Stimulated activated CD8-positive, alpha-beta memory T cell treated with anti-CD3 and anti-CD28 coated beads, Interleukin-7, amount 100 ng/mL, for 48 hours (primary cell): ENCODE measurements at regions not wholly inside any gene's neighbourhood (a gene's known extent, or its start where the extent isn't known, plus 50 kb on each side); places are given as distances from the start of the nearest gene placed in this dataset.
"Not testable (repeated sequence)": the region's sequence is repeated elsewhere in the genome, so short reads cannot be mapped to it uniquely, and the experiment has no call there.

Experiments
- DNase-seq, 2 donors: peaks; one replicate each; pipeline ENCODE4 v3.0.0-alpha.2; 2020; ENCODE audit warnings: low read depth in 1 of 2; ENCODE audit errors: extremely low read depth in 1 of 2

- DNase-seq: no peak
Measured at GRCh38 chr18:39238981-39239660, 1673.5 kb upstream of the CELF4 start.

GRCh38 chr18:39235118-39235719 lies 1669.6 kb upstream of the CELF4 start:
- no peak for DNase-seq

GRCh38 chr18:39232937-39233336 lies 1667.3 kb upstream of the CELF4 start:
- no peak for DNase-seq

- DNase-seq: no peak
Measured at GRCh38 chr18:39232490-39232889, 1666.9 kb upstream of the CELF4 start.

- DNase-seq: no peak
Measured at GRCh38 chr18:39230086-39230803, 1664.6 kb upstream of the CELF4 start.

GRCh38 chr18:39227769-39228168 lies 1662.2 kb upstream of the CELF4 start:
- not testable (repeated sequence) for DNase-seq

GRCh38 chr18:39225373-39225772 lies 1659.8 kb upstream of the CELF4 start:
- no peak for DNase-seq

- DNase-seq: no peak
Measured at GRCh38 chr18:39223283-39223682, 1657.7 kb upstream of the CELF4 start.

GRCh38 chr18:39215920-39216319 lies 1650.3 kb upstream of the CELF4 start:
- no peak for DNase-seq

- no peak for DNase-seq
Measured at GRCh38 chr18:39211461-39211860, 1645.9 kb upstream of the CELF4 start.

GRCh38 chr18:39209173-39209572 lies 1643.6 kb upstream of the CELF4 start:
- no peak for DNase-seq

GRCh38 chr18:39208729-39209128 lies 1643.1 kb upstream of the CELF4 start:
- DNase-seq: no peak

- DNase-seq: no peak
Measured at GRCh38 chr18:39208190-39208589, 1642.6 kb upstream of the CELF4 start.

- DNase-seq: not testable (repeated sequence)
Measured at GRCh38 chr18:39206398-39207103, 1641.0 kb upstream of the CELF4 start.

- DNase-seq: no peak
Measured at GRCh38 chr18:39205565-39206195, 1640.1 kb upstream of the CELF4 start.

- DNase-seq: no peak
Measured at GRCh38 chr18:39200153-39200552, 1634.6 kb upstream of the CELF4 start.

GRCh38 chr18:39199231-39199855 lies 1633.7 kb upstream of the CELF4 start:
- no peak for DNase-seq

- no peak for DNase-seq
Measured at GRCh38 chr18:39198376-39198775, 1632.8 kb upstream of the CELF4 start.

GRCh38 chr18:39191931-39192330 lies 1626.3 kb upstream of the CELF4 start:
- DNase-seq: no peak

- DNase-seq: no peak
Measured at GRCh38 chr18:39191058-39191457, 1625.5 kb upstream of the CELF4 start.

- no peak for DNase-seq
Measured at GRCh38 chr18:39190508-39190907, 1624.9 kb upstream of the CELF4 start.
